Naive thymus-derived CD8-positive, alpha-beta T cell (primary cell): ENCODE measurements at regions not wholly inside any gene's neighbourhood (a gene's known extent, or its start where the extent isn't known, plus 50 kb on each side); places are given as distances from the start of the nearest gene placed in this dataset.

Experiments used
- ATAC-seq, 2 donors: fragments of 150-1000 bp; cut with Tn5 transposase in 1 of 2; sonication (Bioruptor Pico), chemical (Tn5 transposase) in 1 of 2; 1 replicate in 1 of 2; 2 replicates in 1 of 2; pipeline ENCODE4 v1.10.0; 2021; ENCODE audit warnings: mild to moderate bottlenecking in 2 of 2, moderate library complexity in 2 of 2
- POLR2A ChIA-PET: fragments of 350-600 bp; sonication (Branson Sonifier 250); formaldehyde crosslinking; loops from one replicate; lab custom pipeline; 2021; ENCODE audit warnings: antibody characterized with exemption; lab: Charles Lee
- DNase-seq, 10 donors: peaks; one replicate each; pipeline versions ENCODE4 v3.0.0 to v3.0.0-alpha.2; 2020 to 2022
- H3K27ac Mint-ChIP-seq, 10 donors: one replicate each; pipeline ENCODE4 v1.8.0; 2020 to 2022; ENCODE audit warnings: mild to moderate bottlenecking in 10 of 10, mixed read lengths in 10 of 10, moderate library complexity in 4 of 10, inconsistent platforms in 1 of 10
- H3K27me3 Mint-ChIP-seq, 5 donors: one replicate each; pipeline ENCODE4 v1.8.0; 2021 to 2022; ENCODE audit warnings: mixed read lengths in 5 of 5
- H3K36me3 Mint-ChIP-seq, 3 donors: one replicate each; pipeline ENCODE4 v1.8.0; 2020 to 2022; ENCODE audit warnings: mixed read lengths in 3 of 3, mild to moderate bottlenecking in 2 of 3, inconsistent platforms in 1 of 3
- H3K4me1 Mint-ChIP-seq, 4 donors: one replicate each; pipeline ENCODE4 v1.8.0; 2021 to 2022; ENCODE audit warnings: mixed read lengths in 4 of 4
- H3K4me3 Mint-ChIP-seq, 10 donors: one replicate each; pipeline ENCODE4 v1.8.0; 2020 to 2022; ENCODE audit warnings: mild to moderate bottlenecking in 10 of 10, mixed read lengths in 10 of 10, moderate library complexity in 6 of 10, inconsistent platforms in 1 of 10
- H3K9me3 Mint-ChIP-seq, 9 donors: one replicate each; pipeline ENCODE4 v1.8.0; 2020 to 2022; ENCODE audit warnings: mixed read lengths in 9 of 9, mild to moderate bottlenecking in 3 of 9, inconsistent platforms in 1 of 9, moderate library complexity in 1 of 9

GRCh38 chr18:68072744-68073143 lies 556.2 kb upstream of the DSEL start:
- no peak overlapping the region for H3K4me3 Mint-ChIP-seq
- no peaks in the 10 kb centered on the region for H3K27me3 Mint-ChIP-seq
- peaks cover 0 to 14% (median 1%) of the 10 kb centered on the region in 9 donors for H3K9me3 Mint-ChIP-seq
- no peaks in the 10 kb centered on the region for H3K4me1 Mint-ChIP-seq
- H3K36me3 Mint-ChIP-seq = peaks cover 0 to 1% (median 0%) of the 10 kb centered on the region in 3 donors
- POLR2A ChIA-PET = no interaction called here
- no peak overlapping the region for H3K27ac Mint-ChIP-seq
- no peak for DNase-seq
- ATAC-seq = no peak

- Mint-ChIP-seq H3K36me3 (no peaks in the 10 kb centered on the region), H3K4me1 (no peaks in the 10 kb centered on the region), H3K4me3 (no peak overlapping the region), H3K9me3 (peaks cover 0 to 17% (median 6%) of the 10 kb centered on the region in 9 donors), H3K27me3 (no peaks in the 10 kb centered on the region), H3K27ac (no peak overlapping the region)
- ATAC-seq (no peak), DNase-seq (no peak)
- POLR2A ChIA-PET = no interaction called here
These were observed 544.4 kb upstream of the DSEL start for GRCh38 chr18:68060871-68061270.

GRCh38 chr18:68056936-68057335 lies 540.4 kb upstream of the DSEL start:
- Mint-ChIP-seq H3K4me3 (no peak overlapping the region), H3K4me1 (no peaks in the 10 kb centered on the region), H3K27ac (no peak overlapping the region), H3K9me3 (peaks cover 0 to 3% (median 0%) of the 10 kb centered on the region in 9 donors), H3K27me3 (no peaks in the 10 kb centered on the region), H3K36me3 (no peaks in the 10 kb centered on the region)
- POLR2A ChIA-PET = no interaction called here
- no peak for ATAC-seq
- DNase-seq = no peak

- no peak overlapping the region for H3K27ac Mint-ChIP-seq
- no peak overlapping the region for H3K4me3 Mint-ChIP-seq
- peaks cover 0 to 3% (median 0%) of the 10 kb centered on the region in 9 donors for H3K9me3 Mint-ChIP-seq
- DNase-seq = no peak
- POLR2A ChIA-PET = no interaction called here
- H3K4me1 Mint-ChIP-seq = no peaks in the 10 kb centered on the region
- peaks cover 0 to 4% (median 0%) of the 10 kb centered on the region in 5 donors for H3K27me3 Mint-ChIP-seq
- peak in 1 of 2 donors; percentile 23 for ATAC-seq
- no peaks in the 10 kb centered on the region for H3K36me3 Mint-ChIP-seq
These were observed 538.1 kb upstream of the DSEL start for GRCh38 chr18:68054669-68055068.

GRCh38 chr18:68053290-68053689 lies 536.8 kb upstream of the DSEL start:
- ATAC-seq (no peak), DNase-seq (no peak)
- peaks cover 0 to 3% (median 0%) of the 10 kb centered on the region in 9 donors for H3K9me3 Mint-ChIP-seq
- POLR2A ChIA-PET = no interaction called here
- no peaks in the 10 kb centered on the region for H3K4me1 Mint-ChIP-seq
- no peak overlapping the region for H3K27ac Mint-ChIP-seq
- H3K27me3 Mint-ChIP-seq = peaks cover 0 to 4% (median 0%) of the 10 kb centered on the region in 5 donors
- H3K36me3 Mint-ChIP-seq = no peaks in the 10 kb centered on the region
- H3K4me3 Mint-ChIP-seq = no peak overlapping the region

- Mint-ChIP-seq H3K27ac (no peak overlapping the region), H3K4me1 (no peaks in the 10 kb centered on the region), H3K36me3 (no peaks in the 10 kb centered on the region), H3K4me3 (no peak overlapping the region), H3K27me3 (peaks cover 0 to 2% (median 0%) of the 10 kb centered on the region in 5 donors), H3K9me3 (no peaks in the 10 kb centered on the region)
- POLR2A ChIA-PET = no interaction called here
- ATAC-seq = no peak
- DNase-seq = no peak
These were observed 524.8 kb upstream of the DSEL start for GRCh38 chr18:68041327-68041726.

GRCh38 chr18:68040198-68040597 lies 523.7 kb upstream of the DSEL start:
- Mint-ChIP-seq H3K27me3 (peaks cover 0 to 11% (median 1%) of the 10 kb centered on the region in 5 donors), H3K9me3 (no peaks in the 10 kb centered on the region), H3K36me3 (no peaks in the 10 kb centered on the region), H3K4me1 (no peaks in the 10 kb centered on the region), H3K4me3 (no peak overlapping the region), H3K27ac (no peak overlapping the region)
- ATAC-seq (no peak), DNase-seq (no peak)
- POLR2A ChIA-PET = no interaction called here

GRCh38 chr18:68035774-68036522 lies 519.4 kb upstream of the DSEL start:
- H3K4me3 Mint-ChIP-seq = no peak overlapping the region
- no peaks in the 10 kb centered on the region for H3K9me3 Mint-ChIP-seq
- no peaks in the 10 kb centered on the region for H3K36me3 Mint-ChIP-seq
- no peaks in the 10 kb centered on the region for H3K4me1 Mint-ChIP-seq
- no peak overlapping the region for H3K27ac Mint-ChIP-seq
- ATAC-seq (no peak), DNase-seq (no peak)
- H3K27me3 Mint-ChIP-seq = peaks cover 0 to 13% (median 1%) of the 10 kb centered on the region in 5 donors
- POLR2A ChIA-PET = no interaction called here

GRCh38 chr18:68034296-68034695 lies 517.8 kb upstream of the DSEL start:
- H3K36me3 Mint-ChIP-seq = no peaks in the 10 kb centered on the region
- no peaks in the 10 kb centered on the region for H3K4me1 Mint-ChIP-seq
- no peaks in the 10 kb centered on the region for H3K9me3 Mint-ChIP-seq
- H3K4me3 Mint-ChIP-seq = no peak overlapping the region
- H3K27me3 Mint-ChIP-seq = peaks cover 0 to 13% (median 1%) of the 10 kb centered on the region in 5 donors
- POLR2A ChIA-PET = no interaction called here
- no peak overlapping the region for H3K27ac Mint-ChIP-seq
- no peak for ATAC-seq
- DNase-seq = no peak

GRCh38 chr18:68033466-68033865 lies 516.9 kb upstream of the DSEL start:
- no peak overlapping the region for H3K27ac Mint-ChIP-seq
- DNase-seq = no peak
- H3K4me3 Mint-ChIP-seq = no peak overlapping the region
- POLR2A ChIA-PET = no interaction called here
- peaks cover 0 to 13% (median 1%) of the 10 kb centered on the region in 5 donors for H3K27me3 Mint-ChIP-seq
- H3K36me3 Mint-ChIP-seq = no peaks in the 10 kb centered on the region
- ATAC-seq = no peak
- no peaks in the 10 kb centered on the region for H3K9me3 Mint-ChIP-seq
- no peaks in the 10 kb centered on the region for H3K4me1 Mint-ChIP-seq

GRCh38 chr18:68024716-68025115 lies 508.2 kb upstream of the DSEL start:
- DNase-seq = no peak
- H3K27ac Mint-ChIP-seq = no peak overlapping the region
- POLR2A ChIA-PET = no interaction called here
- no peaks in the 10 kb centered on the region for H3K4me1 Mint-ChIP-seq
- ATAC-seq = no peak
- H3K4me3 Mint-ChIP-seq = no peak overlapping the region
- no peaks in the 10 kb centered on the region for H3K9me3 Mint-ChIP-seq
- H3K27me3 Mint-ChIP-seq = no peaks in the 10 kb centered on the region
- no peaks in the 10 kb centered on the region for H3K36me3 Mint-ChIP-seq

- Mint-ChIP-seq H3K27ac (no peak overlapping the region), H3K27me3 (peaks cover 0 to 1% (median 0%) of the 10 kb centered on the region in 5 donors), H3K36me3 (no peaks in the 10 kb centered on the region), H3K9me3 (no peaks in the 10 kb centered on the region), H3K4me1 (no peaks in the 10 kb centered on the region), H3K4me3 (no peak overlapping the region)
- DNase-seq = no peak
- POLR2A ChIA-PET = no interaction called here
- ATAC-seq = no peak
These were observed 500.9 kb upstream of the DSEL start for GRCh38 chr18:68017385-68017784.

GRCh38 chr18:67997496-67997895 lies 481.0 kb upstream of the DSEL start:
- Mint-ChIP-seq H3K9me3 (no peaks in the 10 kb centered on the region), H3K27me3 (peaks cover 0 to 8% (median 3%) of the 10 kb centered on the region in 5 donors), H3K27ac (no peak overlapping the region), H3K4me1 (no peaks in the 10 kb centered on the region), H3K36me3 (no peaks in the 10 kb centered on the region), H3K4me3 (no peak overlapping the region)
- POLR2A ChIA-PET = no interaction called here
- ATAC-seq (no peak), DNase-seq (no peak)

GRCh38 chr18:67995769-67996168 lies 479.2 kb upstream of the DSEL start:
- H3K36me3 Mint-ChIP-seq = no peaks in the 10 kb centered on the region
- no peak for DNase-seq
- POLR2A ChIA-PET = no interaction called here
- no peak overlapping the region for H3K27ac Mint-ChIP-seq
- no peak overlapping the region for H3K4me3 Mint-ChIP-seq
- no peaks in the 10 kb centered on the region for H3K9me3 Mint-ChIP-seq
- peaks cover 0 to 8% (median 3%) of the 10 kb centered on the region in 5 donors for H3K27me3 Mint-ChIP-seq
- no peak for ATAC-seq
- H3K4me1 Mint-ChIP-seq = no peaks in the 10 kb centered on the region
